ENCODE measurements at regions not wholly inside any gene's neighbourhood (a gene's known extent, or its start where the extent isn't known, plus 50 kb on each side); places are given as distances from the start of the nearest gene placed in this dataset.

GRCh38 chr12:66929121-66929520 is 250.2 kb upstream of the GRIP1 start:
- Histone ChIP-seq H2BK120ac (ENCODE audit: insufficient read depth, low read length, poor library complexity) (no peak overlapping the region), H3K23ac (ENCODE audit: low read length) (no peak overlapping the region), H3K18ac (ENCODE audit: low read length) (no peak overlapping the region), H3K79me2 (ENCODE audit: control insufficient read depth, insufficient read depth, low read length, poor library complexity) (no peaks in the 10 kb centered on the region), H3K27me3 (ENCODE audit: insufficient read depth, low read length) (no peaks in the 10 kb centered on the region), H3K9ac (ENCODE audit: low read length) (no peak overlapping the region), H2BK12ac (ENCODE audit: low read length) (no peak overlapping the region), H3K27ac (ENCODE audit: low read depth, low read length) (no peak overlapping the region), H2BK5ac (ENCODE audit: low read depth, low read length, poor library complexity) (no peak overlapping the region), H4K91ac (ENCODE audit: low read depth, low read length) (no peak overlapping the region), H3K4me1 (ENCODE audit: control insufficient read depth in 1 of 2, insufficient read depth in 2 of 2, low read length in 2 of 2) (peaks cover 0 to 3% of the 10 kb centered on the region in 2 experiments), H3K4ac (ENCODE audit: low read depth, low read length) (no peak overlapping the region), H3K36me3 (ENCODE audit: control insufficient read depth in 1 of 2, insufficient read depth in 2 of 2, low read length in 2 of 2) (no peaks in the 10 kb centered on the region), H2AFZ (ENCODE audit: insufficient read depth, low read length, poor library complexity) (no peak overlapping the region), H3K79me1 (ENCODE audit: low read length) (peaks cover 4% of the 10 kb centered on the region), H3K9me3 (ENCODE audit: insufficient read depth, low read depth, low read length) (no peaks in the 10 kb centered on the region), H4K12ac (ENCODE audit: low read depth, low read length) (no peak overlapping the region), H4K8ac (ENCODE audit: low read depth, low read length) (no peak overlapping the region), H3K14ac (ENCODE audit: low read length) (no peak overlapping the region), H3K4me2 (ENCODE audit: low read length) (no peak overlapping the region), H2AK5ac (ENCODE audit: low read length) (no peak overlapping the region), H3K4me3 (ENCODE audit: low read depth, low read length) (no peak overlapping the region)
- DNase-seq = no peak

GRCh38 chr12:66931091-66931490 is 252.2 kb upstream of the GRIP1 start:
- Histone ChIP-seq H2BK12ac (ENCODE audit: low read length) (no peak overlapping the region), H2AFZ (ENCODE audit: insufficient read depth, low read length, poor library complexity) (no peak overlapping the region), H3K4me2 (ENCODE audit: low read length) (no peak overlapping the region), H2AK5ac (ENCODE audit: low read length) (no peak overlapping the region), H2BK5ac (ENCODE audit: low read depth, low read length, poor library complexity) (no peak overlapping the region), H3K14ac (ENCODE audit: low read length) (no peak overlapping the region), H3K9me3 (ENCODE audit: insufficient read depth, low read depth, low read length) (no peaks in the 10 kb centered on the region), H4K91ac (ENCODE audit: low read depth, low read length) (no peak overlapping the region), H3K4ac (ENCODE audit: low read depth, low read length) (no peak overlapping the region), H3K18ac (ENCODE audit: low read length) (no peak overlapping the region), H3K23ac (ENCODE audit: low read length) (no peak overlapping the region), H3K27ac (ENCODE audit: low read depth, low read length) (peak overlapping the region; percentile 25), H4K12ac (ENCODE audit: low read depth, low read length) (no peak overlapping the region), H3K4me3 (ENCODE audit: low read depth, low read length) (no peak overlapping the region), H2BK120ac (ENCODE audit: insufficient read depth, low read length, poor library complexity) (no peak overlapping the region), H4K8ac (ENCODE audit: low read depth, low read length) (no peak overlapping the region), H3K27me3 (ENCODE audit: insufficient read depth, low read length) (no peaks in the 10 kb centered on the region), H3K79me1 (ENCODE audit: low read length) (peaks cover 2% of the 10 kb centered on the region), H3K36me3 (ENCODE audit: control insufficient read depth in 1 of 2, insufficient read depth in 2 of 2, low read length in 2 of 2) (no peaks in the 10 kb centered on the region), H3K4me1 (ENCODE audit: control insufficient read depth in 1 of 2, insufficient read depth in 2 of 2, low read length in 2 of 2) (no peaks in the 10 kb centered on the region), H3K9ac (ENCODE audit: low read length) (no peak overlapping the region), H3K79me2 (ENCODE audit: control insufficient read depth, insufficient read depth, low read length, poor library complexity) (no peaks in the 10 kb centered on the region)
- DNase-seq = peak; percentile 54 to 89
- no CpG with 5 or more reads among the region's 3 CpGs for WGBS (ENCODE audit: extremely low coverage, insufficient coverage, insufficient read length)

- Histone ChIP-seq H3K14ac (ENCODE audit: low read length) (no peak overlapping the region), H3K4me3 (ENCODE audit: low read depth, low read length) (no peak overlapping the region), H4K8ac (ENCODE audit: low read depth, low read length) (no peak overlapping the region), H2BK5ac (ENCODE audit: low read depth, low read length, poor library complexity) (no peak overlapping the region), H2BK12ac (ENCODE audit: low read length) (no peak overlapping the region), H3K4me2 (ENCODE audit: low read length) (no peak overlapping the region), H3K9ac (ENCODE audit: low read length) (no peak overlapping the region), H3K9me3 (ENCODE audit: insufficient read depth, low read depth, low read length) (no peaks in the 10 kb centered on the region), H4K12ac (ENCODE audit: low read depth, low read length) (no peak overlapping the region), H3K79me1 (ENCODE audit: low read length) (peaks cover 2% of the 10 kb centered on the region), H3K4me1 (ENCODE audit: control insufficient read depth in 1 of 2, insufficient read depth in 2 of 2, low read length in 2 of 2) (no peaks in the 10 kb centered on the region), H3K27ac (ENCODE audit: low read depth, low read length) (no peak overlapping the region), H3K27me3 (ENCODE audit: insufficient read depth, low read length) (no peaks in the 10 kb centered on the region), H2BK120ac (ENCODE audit: insufficient read depth, low read length, poor library complexity) (no peak overlapping the region), H3K23ac (ENCODE audit: low read length) (no peak overlapping the region), H3K36me3 (ENCODE audit: control insufficient read depth in 1 of 2, insufficient read depth in 2 of 2, low read length in 2 of 2) (no peaks in the 10 kb centered on the region), H3K4ac (ENCODE audit: low read depth, low read length) (no peak overlapping the region), H3K18ac (ENCODE audit: low read length) (no peak overlapping the region), H2AFZ (ENCODE audit: insufficient read depth, low read length, poor library complexity) (no peak overlapping the region), H3K79me2 (ENCODE audit: control insufficient read depth, insufficient read depth, low read length, poor library complexity) (no peaks in the 10 kb centered on the region), H2AK5ac (ENCODE audit: low read length) (no peak overlapping the region), H4K91ac (ENCODE audit: low read depth, low read length) (no peak overlapping the region)
- DNase-seq = no peak
- no CpG with 5 or more reads among the region's 1 CpG for WGBS (ENCODE audit: extremely low coverage, insufficient coverage, insufficient read length)
Observed at GRCh38 chr12:66932126-66932525, 253.2 kb upstream of the GRIP1 start.

GRCh38 chr12:66934302-66935062 is 255.6 kb upstream of the GRIP1 start:
- no peaks in the 10 kb centered on the region for H3K9me3 ChIP-seq (ENCODE audit: insufficient read depth, low read depth, low read length)
- no peak overlapping the region for H2BK12ac ChIP-seq (ENCODE audit: low read length)
- H2BK5ac ChIP-seq (ENCODE audit: low read depth, low read length, poor library complexity) = no peak overlapping the region
- no peak overlapping the region for H3K18ac ChIP-seq (ENCODE audit: low read length)
- H3K14ac ChIP-seq (ENCODE audit: low read length) = no peak overlapping the region
- H4K8ac ChIP-seq (ENCODE audit: low read depth, low read length) = no peak overlapping the region
- no peaks in the 10 kb centered on the region for H3K79me1 ChIP-seq (ENCODE audit: low read length)
- WGBS (ENCODE audit: extremely low coverage, insufficient coverage, insufficient read length) = no CpG with 5 or more reads among the region's 5 CpGs
- H3K36me3 ChIP-seq (ENCODE audit: control insufficient read depth in 1 of 2, insufficient read depth in 2 of 2, low read length in 2 of 2) = peaks cover 0 to 1% of the 10 kb centered on the region in 2 experiments
- H4K12ac ChIP-seq (ENCODE audit: low read depth, low read length) = no peak overlapping the region
- H3K4me3 ChIP-seq (ENCODE audit: low read depth, low read length) = no peak overlapping the region
- DNase-seq = no peak
- H3K79me2 ChIP-seq (ENCODE audit: control insufficient read depth, insufficient read depth, low read length, poor library complexity) = no peaks in the 10 kb centered on the region
- H2AFZ ChIP-seq (ENCODE audit: insufficient read depth, low read length, poor library complexity) = no peak overlapping the region
- no peak overlapping the region for H4K91ac ChIP-seq (ENCODE audit: low read depth, low read length)
- no peak overlapping the region for H3K27ac ChIP-seq (ENCODE audit: low read depth, low read length)
- H3K4me2 ChIP-seq (ENCODE audit: low read length) = no peak overlapping the region
- H3K23ac ChIP-seq (ENCODE audit: low read length) = no peak overlapping the region
- H3K4me1 ChIP-seq (ENCODE audit: control insufficient read depth in 1 of 2, insufficient read depth in 2 of 2, low read length in 2 of 2) = no peaks in the 10 kb centered on the region
- no peak overlapping the region for H2BK120ac ChIP-seq (ENCODE audit: insufficient read depth, low read length, poor library complexity)
- H3K27me3 ChIP-seq (ENCODE audit: insufficient read depth, low read length) = no peaks in the 10 kb centered on the region
- no peak overlapping the region for H2AK5ac ChIP-seq (ENCODE audit: low read length)
- no peak overlapping the region for H3K4ac ChIP-seq (ENCODE audit: low read depth, low read length)
- H3K9ac ChIP-seq (ENCODE audit: low read length) = no peak overlapping the region
